IgD-negative memory B cell (primary cell): ENCODE measurements at regions not wholly inside any gene's neighbourhood (a gene's known extent, or its start where the extent isn't known, plus 50 kb on each side); places are given as distances from the start of the nearest gene placed in this dataset.

ENCODE experiments used
- H3K27ac Mint-ChIP-seq, 3 donors: one replicate each; pipeline ENCODE4 v1.8.0; 2020 to 2022; ENCODE audit warnings: mild to moderate bottlenecking in 3 of 3, mixed read lengths in 3 of 3, moderate library complexity in 1 of 3
- H3K27me3 Mint-ChIP-seq: one replicate; pipeline ENCODE4 v1.8.0; 2021; ENCODE audit warnings: mixed read lengths
- H3K36me3 Mint-ChIP-seq: one replicate; pipeline ENCODE4 v1.8.0; 2020; ENCODE audit warnings: mild to moderate bottlenecking, mixed read lengths
- H3K4me1 Mint-ChIP-seq, 3 donors: one replicate each; pipeline ENCODE4 v1.8.0; 2020 to 2022; ENCODE audit warnings: mixed read lengths in 3 of 3, mild to moderate bottlenecking in 1 of 3
- H3K4me3 Mint-ChIP-seq, 4 donors: one replicate each; pipeline ENCODE4 v1.8.0; 2020 to 2022; ENCODE audit warnings: mild to moderate bottlenecking in 4 of 4, mixed read lengths in 4 of 4, moderate library complexity in 3 of 4
- H3K9me3 Mint-ChIP-seq, 3 donors: one replicate each; pipeline ENCODE4 v1.8.0; 2020 to 2021; ENCODE audit warnings: mixed read lengths in 3 of 3, mild to moderate bottlenecking in 1 of 3

DNA sequence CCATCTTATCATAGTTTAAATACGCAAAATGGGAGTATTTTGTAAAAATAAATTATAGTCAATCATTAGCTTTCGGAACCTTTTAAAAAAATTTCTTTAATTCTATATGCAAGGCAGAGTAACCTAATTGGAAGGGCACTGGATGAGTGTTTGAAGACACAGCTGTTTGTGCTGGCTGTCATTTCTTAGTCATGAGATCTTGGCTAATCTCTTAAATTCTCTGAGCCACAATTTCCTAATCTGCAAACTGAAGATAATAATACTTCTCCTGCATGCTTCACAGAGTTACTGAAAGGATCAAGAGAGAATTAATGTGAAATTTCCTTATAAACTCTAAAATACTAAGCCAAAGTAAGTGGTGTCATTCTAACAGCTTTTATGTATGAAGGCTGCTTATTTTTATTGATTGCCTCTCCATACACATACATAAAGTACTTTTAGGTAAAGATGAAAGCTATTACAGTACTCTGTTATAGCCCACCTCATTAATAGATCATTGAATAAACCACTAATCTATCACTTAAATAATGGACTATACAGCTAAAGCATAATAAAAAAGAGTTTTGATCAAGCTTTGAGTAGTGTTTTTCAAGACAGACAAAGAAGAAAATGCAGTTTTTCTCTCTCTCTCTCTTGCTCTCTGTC lies 383.7 kb upstream of the IRAK1BP1 start:
- Mint-ChIP-seq H3K36me3 (no peaks in the 10 kb centered on the region), H3K4me1 (no peaks in the 10 kb centered on the region), H3K9me3 (peaks cover 0 to 3% (median 2%) of the 10 kb centered on the region in 3 donors), H3K4me3 (no peak overlapping the region), H3K27me3 (no peaks in the 10 kb centered on the region), H3K27ac (no peak overlapping the region)

DNA sequence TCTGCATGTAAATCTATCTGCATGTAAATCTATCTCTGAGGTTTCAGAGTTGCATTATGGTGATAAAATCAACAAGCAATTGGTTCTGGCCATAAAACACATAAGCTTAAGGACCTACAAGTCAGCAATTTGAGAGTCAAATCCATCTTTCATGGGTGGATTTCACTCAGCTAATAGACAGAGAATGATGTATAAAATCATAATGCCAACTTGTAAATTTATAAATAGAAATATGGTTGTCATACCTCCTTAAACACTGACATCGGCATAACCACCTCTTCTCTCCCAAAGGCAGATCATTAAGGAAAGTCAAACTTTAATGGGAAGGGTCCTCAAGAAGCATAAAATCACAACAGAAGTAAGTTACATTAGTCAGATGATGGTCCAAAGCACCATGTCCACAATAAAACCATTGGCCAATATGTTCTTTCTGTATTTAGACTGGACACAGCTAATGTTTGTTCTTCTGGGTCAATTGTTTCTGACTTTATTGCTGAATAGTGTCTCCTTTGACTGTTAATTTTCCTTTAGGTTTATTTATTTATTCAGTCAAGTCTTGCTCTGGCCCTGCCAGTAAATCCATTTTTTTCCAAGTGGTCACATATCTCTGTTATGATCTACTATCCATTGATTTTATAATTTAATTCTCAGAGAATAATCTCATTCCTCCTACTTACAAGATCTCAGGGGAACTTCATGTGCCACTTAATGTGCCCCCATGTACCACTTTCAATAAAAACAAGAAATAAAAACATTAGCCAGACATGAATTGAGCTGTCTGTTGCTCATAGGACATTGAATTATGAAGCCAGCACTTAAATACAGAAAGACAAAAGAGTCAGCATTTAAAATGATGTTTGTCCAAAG lies 382.9 kb upstream of the IRAK1BP1 start:
- Mint-ChIP-seq H3K27me3 (no peaks in the 10 kb centered on the region), H3K36me3 (no peaks in the 10 kb centered on the region), H3K4me3 (no peak overlapping the region), H3K9me3 (peaks cover 0 to 3% (median 2%) of the 10 kb centered on the region in 3 donors), H3K4me1 (no peaks in the 10 kb centered on the region), H3K27ac (no peak overlapping the region)

DNA sequence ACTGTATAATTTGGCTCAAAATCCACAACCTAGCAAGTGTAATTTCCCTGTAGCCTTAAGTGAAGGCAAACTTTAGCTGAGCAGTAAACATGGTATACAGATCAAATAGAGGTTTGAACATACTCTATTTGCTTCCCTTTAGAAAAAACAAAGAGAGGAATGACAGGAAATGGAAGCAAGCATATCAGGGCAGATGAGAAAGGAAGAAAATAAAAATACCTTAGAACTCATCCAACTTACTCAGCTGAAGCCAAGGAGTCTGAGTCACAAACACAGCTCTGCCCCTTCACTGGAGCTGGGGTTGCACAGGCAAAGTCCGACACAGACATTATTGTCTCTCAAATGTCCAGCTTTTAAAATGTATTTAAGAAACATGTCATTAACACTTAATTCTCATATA lies 379.9 kb upstream of the IRAK1BP1 start:
- H3K36me3 Mint-ChIP-seq: no peaks in the 10 kb centered on the region
- no peak overlapping the region for H3K27ac Mint-ChIP-seq
- peaks cover 0 to 5% (median 5%) of the 10 kb centered on the region in 3 donors for H3K9me3 Mint-ChIP-seq
- no peaks in the 10 kb centered on the region for H3K27me3 Mint-ChIP-seq
- no peaks in the 10 kb centered on the region for H3K4me1 Mint-ChIP-seq
- H3K4me3 Mint-ChIP-seq: no peak overlapping the region

DNA sequence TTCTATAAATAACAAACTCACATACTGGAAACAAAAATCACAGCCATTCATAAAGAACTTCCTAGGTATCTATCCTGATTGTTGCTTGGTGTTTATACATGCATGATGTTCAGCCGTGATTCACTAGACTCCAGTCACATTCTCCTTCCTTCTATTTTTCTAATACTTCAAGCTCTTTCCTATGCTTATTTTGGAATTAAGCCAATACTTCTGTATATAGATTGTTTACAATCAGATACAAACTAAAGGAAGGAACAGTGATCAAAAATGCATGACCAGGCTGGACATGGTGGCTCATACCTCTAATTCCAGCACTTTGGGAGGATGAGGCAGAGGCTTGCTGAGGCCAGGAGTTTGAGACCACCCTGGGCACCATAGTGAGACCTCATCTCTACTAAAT lies 377.5 kb upstream of the IRAK1BP1 start:
- Mint-ChIP-seq H3K4me1 (no peaks in the 10 kb centered on the region), H3K9me3 (peaks cover 0 to 5% (median 5%) of the 10 kb centered on the region in 3 donors), H3K4me3 (no peak overlapping the region), H3K27ac (no peak overlapping the region), H3K36me3 (no peaks in the 10 kb centered on the region), H3K27me3 (no peaks in the 10 kb centered on the region)

DNA sequence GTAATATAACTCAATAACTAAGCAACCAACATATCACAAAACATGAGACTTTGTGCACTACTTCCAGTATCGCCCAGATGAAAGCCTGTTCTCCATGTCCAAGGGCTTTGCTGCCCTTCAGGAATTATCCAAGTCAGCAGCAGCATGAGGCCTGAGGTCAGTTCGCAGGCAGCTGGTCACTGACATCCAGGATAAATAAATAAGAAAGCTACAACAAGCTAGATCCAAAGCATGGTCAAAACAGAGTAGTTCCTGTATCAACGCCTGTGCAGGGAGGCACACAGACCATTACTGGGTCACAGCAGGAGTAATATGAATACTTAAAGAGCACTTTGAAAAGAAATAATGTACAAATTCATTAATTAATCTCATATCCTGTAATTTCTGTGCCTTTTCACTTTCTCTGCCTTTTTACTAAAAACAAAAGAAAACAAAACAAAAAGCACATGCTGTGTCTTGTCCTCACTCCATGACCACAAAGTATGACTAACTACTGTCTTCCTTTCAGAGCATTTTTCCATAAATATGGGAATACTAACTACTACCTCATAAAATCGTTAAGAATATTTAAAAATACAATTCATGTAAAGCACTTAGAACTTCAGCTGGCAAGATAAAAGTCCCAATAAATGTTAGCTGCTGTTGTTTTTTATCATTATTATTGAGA lies 374.9 kb upstream of the IRAK1BP1 start:
- H3K27ac Mint-ChIP-seq: no peak overlapping the region
- no peaks in the 10 kb centered on the region for H3K4me1 Mint-ChIP-seq

DNA sequence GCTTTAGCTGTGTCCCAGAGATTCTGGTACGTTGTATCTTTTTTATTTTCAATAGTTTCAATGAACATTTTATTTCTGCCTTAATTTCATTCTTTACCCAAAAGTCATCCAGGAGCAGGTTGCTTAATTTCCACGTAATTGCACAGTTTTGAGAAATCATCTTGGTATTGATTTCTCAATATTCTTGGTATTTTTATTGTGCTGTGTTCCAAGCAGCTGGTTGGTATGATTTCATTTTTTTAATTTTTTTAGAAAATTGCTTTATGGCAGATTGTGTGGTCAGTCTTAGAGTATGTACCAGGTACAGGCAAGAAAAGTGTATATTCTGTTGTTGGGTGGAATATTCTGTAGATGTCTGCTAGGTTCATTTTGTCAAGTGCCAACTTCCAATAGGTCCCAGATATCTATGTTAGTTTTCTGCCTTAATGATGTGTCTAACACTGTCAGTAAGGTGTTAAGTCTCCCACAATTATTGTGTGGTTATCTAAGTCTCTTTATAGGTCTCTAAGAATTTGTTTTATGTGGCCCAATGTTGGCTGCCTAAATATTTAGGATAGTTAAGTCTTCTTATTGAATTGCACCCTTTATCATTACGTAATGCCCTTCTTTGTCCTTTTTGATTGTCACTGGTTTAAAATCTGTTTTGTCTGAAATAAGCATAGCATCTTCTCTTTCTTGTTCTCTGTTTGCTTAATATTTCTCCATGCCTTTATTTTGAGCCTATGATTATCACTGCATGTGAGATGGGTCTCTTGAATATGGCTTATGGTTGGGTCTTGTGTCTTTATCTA lies 366.9 kb upstream of the IRAK1BP1 start:
- Mint-ChIP-seq H3K27ac (no peak overlapping the region), H3K36me3 (no peaks in the 10 kb centered on the region), H3K4me3 (no peak overlapping the region), H3K4me1 (no peaks in the 10 kb centered on the region), H3K9me3 (peaks cover 0 to 2% (median 2%) of the 10 kb centered on the region in 3 donors), H3K27me3 (no peaks in the 10 kb centered on the region)

More for the DNA sequence above, 374.9 kb upstream of the IRAK1BP1 start:
- Mint-ChIP-seq H3K9me3 (peaks cover 0 to 7% (median 5%) of the 10 kb centered on the region in 3 donors), H3K27me3 (no peaks in the 10 kb centered on the region), H3K4me3 (no peak overlapping the region), H3K36me3 (no peaks in the 10 kb centered on the region)

DNA sequence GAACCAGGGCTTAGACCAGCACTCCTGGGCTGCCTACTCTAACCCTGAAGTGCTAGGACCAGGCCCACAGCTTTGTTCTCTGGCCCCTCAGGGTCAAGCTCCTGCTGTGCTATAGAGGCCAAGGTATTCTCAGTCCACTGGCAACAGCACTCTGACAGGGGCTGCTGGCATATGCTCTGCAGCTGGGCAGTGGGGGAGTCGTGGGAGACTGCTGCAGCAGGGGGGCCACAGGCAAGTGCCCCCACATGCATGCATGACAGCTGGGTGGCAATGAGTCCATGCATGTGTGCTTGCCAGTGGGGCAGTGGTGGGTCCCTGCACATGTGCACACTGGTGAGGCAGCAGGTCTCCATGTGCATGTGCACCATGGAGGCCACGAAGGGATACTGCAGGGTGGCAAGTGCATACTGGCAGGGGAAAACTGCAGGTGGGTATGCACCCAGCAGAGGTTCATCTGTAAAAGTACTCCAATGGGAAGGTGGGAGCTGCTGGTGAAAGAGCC lies 364.9 kb upstream of the IRAK1BP1 start:
- Mint-ChIP-seq H3K27ac (no peak overlapping the region), H3K36me3 (no peaks in the 10 kb centered on the region), H3K4me3 (no peak overlapping the region), H3K4me1 (no peaks in the 10 kb centered on the region), H3K9me3 (peaks cover 0 to 6% (median 2%) of the 10 kb centered on the region in 3 donors), H3K27me3 (no peaks in the 10 kb centered on the region)

DNA sequence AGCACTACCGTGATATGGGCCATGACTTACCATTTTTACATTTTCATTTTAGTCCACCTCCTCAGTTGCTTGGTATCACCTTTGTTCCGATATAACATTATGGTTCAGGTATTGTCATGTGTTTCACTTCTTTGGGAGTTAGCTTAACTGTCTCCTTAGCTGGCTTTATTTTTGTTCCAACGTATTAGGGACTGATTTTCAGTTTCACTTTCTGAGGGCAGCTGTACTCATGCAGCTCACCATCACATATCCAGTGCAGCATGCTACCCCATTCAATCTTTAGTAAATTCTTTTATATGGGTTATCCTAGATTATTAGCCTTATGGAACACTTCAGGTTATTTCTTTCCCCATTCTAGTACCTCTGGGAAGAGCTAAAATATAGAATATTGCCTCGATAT lies 362.2 kb upstream of the IRAK1BP1 start:
- no peaks in the 10 kb centered on the region for H3K36me3 Mint-ChIP-seq
- no peak overlapping the region for H3K27ac Mint-ChIP-seq
- no peak overlapping the region for H3K4me3 Mint-ChIP-seq
- no peaks in the 10 kb centered on the region for H3K27me3 Mint-ChIP-seq
- H3K4me1 Mint-ChIP-seq: no peaks in the 10 kb centered on the region
- peaks cover 6 to 10% (median 6%) of the 10 kb centered on the region in 3 donors for H3K9me3 Mint-ChIP-seq

DNA sequence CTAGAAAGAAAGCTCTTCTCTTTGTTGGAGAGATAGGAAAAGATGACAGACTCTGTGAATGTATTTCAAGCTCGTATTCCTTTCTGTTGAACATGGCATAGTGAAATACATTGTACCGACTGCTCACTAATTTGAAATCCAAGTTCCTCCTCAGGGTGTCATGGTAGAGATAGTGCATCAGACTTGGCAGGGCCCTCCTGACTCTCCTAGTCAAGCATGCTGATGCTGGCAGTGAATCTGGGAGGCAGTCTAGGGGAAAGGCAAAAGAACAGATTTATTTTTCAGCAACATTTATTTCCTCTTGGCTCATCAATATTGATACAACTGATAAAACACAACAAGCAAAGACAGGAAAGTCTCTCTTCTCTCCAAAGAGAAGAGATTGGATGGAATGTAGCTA lies 356.3 kb upstream of the IRAK1BP1 start:
- Mint-ChIP-seq H3K36me3 (no peaks in the 10 kb centered on the region), H3K27ac (no peak overlapping the region), H3K9me3 (peaks cover 4 to 15% (median 6%) of the 10 kb centered on the region in 3 donors), H3K4me1 (no peaks in the 10 kb centered on the region), H3K27me3 (no peaks in the 10 kb centered on the region), H3K4me3 (no peak overlapping the region)

DNA sequence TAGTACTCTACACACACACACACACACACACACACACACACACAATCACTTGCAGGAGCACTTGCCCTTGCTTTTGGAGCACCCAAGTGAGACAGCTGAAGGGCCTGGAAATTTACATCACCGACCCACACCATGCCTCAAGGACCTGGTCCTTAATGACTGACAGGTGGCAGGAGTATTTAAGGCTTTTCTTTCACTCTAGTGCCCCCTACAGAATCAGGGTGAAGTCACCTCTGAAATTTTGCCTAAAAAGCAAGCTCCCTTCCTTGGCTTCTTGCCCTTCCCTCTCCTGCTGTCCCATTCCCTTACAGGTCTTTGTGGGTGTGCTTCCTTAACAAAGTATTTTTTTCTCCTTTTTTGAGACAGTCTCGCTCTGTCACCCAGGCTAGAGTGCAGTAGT lies 353.5 kb upstream of the IRAK1BP1 start:
- H3K36me3 Mint-ChIP-seq: no peaks in the 10 kb centered on the region
- no peak overlapping the region for H3K4me3 Mint-ChIP-seq
- no peak overlapping the region for H3K27ac Mint-ChIP-seq
- H3K27me3 Mint-ChIP-seq: no peaks in the 10 kb centered on the region
- H3K4me1 Mint-ChIP-seq: no peaks in the 10 kb centered on the region
- peaks cover 0 to 10% (median 2%) of the 10 kb centered on the region in 3 donors for H3K9me3 Mint-ChIP-seq

DNA sequence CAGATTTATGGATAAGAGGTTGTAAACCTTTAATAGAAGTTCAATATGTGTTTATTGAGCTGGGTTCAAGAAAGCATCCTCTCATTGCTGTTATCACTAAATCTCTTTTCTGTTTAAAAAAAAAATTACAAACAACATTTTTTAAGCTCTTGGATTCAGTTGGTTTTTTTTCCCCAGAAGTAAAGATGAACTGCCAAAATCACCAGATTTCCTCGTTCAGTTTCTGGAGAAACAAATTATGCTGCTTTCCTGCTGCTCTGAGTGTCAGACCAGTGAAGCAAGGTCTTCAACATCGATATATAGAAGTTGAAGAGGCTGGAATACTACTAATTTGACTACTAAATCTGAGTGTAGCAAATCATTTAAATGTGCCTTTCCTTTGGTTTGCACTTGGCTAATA lies 352.1 kb upstream of the IRAK1BP1 start:
- no peak overlapping the region for H3K4me3 Mint-ChIP-seq
- H3K27me3 Mint-ChIP-seq: no peaks in the 10 kb centered on the region
- no peak overlapping the region for H3K27ac Mint-ChIP-seq
- H3K9me3 Mint-ChIP-seq: peaks cover 0 to 5% (median 0%) of the 10 kb centered on the region in 3 donors
- no peaks in the 10 kb centered on the region for H3K4me1 Mint-ChIP-seq
- H3K36me3 Mint-ChIP-seq: no peaks in the 10 kb centered on the region

DNA sequence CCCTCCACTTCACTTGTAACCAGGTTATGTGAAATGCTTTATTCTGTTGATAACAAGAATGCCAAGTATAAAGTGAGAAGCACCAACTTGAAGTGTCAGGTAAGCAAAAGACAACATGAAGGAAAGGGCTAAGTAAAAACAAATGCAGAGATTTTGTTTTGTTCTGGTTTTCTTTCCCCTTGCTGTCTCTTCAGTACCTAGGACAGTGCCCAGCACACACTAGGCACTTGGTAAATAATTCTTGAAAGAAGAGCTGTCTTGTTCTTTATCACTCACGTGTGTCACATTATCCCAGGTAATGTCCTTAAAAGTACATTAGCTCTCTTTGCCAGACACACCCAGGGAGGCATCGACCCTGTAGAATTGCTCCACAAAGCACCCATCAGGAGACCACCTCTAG lies 350.0 kb upstream of the IRAK1BP1 start:
- no peaks in the 10 kb centered on the region for H3K27me3 Mint-ChIP-seq
- no peaks in the 10 kb centered on the region for H3K36me3 Mint-ChIP-seq
- no peak overlapping the region for H3K27ac Mint-ChIP-seq
- no peaks in the 10 kb centered on the region for H3K4me1 Mint-ChIP-seq
- H3K4me3 Mint-ChIP-seq: no peak overlapping the region
- H3K9me3 Mint-ChIP-seq: peaks cover 0 to 7% (median 0%) of the 10 kb centered on the region in 3 donors

DNA sequence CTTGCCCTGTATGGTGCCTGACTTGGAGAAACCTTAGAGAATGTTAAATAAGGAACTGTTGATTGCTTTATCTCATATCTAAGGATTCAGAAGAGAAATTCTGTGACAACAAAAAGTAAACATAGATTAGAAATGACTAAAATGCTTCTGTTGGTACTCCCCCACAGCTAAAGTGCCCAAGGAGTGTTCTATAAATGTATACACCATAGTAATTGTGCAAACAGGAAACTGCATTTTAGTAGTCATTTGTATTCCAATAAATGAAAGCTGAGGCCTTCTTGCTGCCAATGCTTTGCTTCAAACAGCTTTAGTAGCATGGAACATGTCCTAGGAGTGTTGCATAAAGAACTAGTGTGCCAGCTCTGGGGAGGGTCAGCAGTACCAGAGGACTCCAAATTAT lies 343.7 kb upstream of the IRAK1BP1 start:
- H3K9me3 Mint-ChIP-seq: peaks cover 0 to 7% (median 2%) of the 10 kb centered on the region in 3 donors
- no peaks in the 10 kb centered on the region for H3K4me1 Mint-ChIP-seq
- no peaks in the 10 kb centered on the region for H3K27me3 Mint-ChIP-seq
- H3K36me3 Mint-ChIP-seq: no peaks in the 10 kb centered on the region
- H3K27ac Mint-ChIP-seq: no peak overlapping the region
- H3K4me3 Mint-ChIP-seq: no peak overlapping the region

DNA sequence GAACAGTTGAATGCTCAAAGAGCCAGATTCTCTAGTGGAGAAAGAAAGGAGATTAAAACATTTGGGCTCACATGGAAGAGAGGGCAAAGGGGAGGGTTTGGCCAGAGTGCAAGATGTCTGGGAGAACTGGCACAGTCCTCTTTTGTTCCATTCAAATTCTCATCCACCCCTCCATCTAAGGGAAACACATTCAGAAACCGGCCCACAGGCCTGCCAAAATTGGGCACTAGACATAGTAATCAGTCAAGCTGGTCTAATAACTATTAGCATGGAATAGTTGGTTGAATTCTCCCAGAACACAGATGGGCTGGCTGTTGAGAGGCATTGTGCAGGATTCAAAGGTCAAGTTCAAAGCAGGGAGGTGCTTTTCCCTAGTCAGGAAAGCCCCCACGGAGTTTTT lies 341.4 kb upstream of the IRAK1BP1 start:
- Mint-ChIP-seq H3K27me3 (no peaks in the 10 kb centered on the region), H3K4me1 (peaks cover 0 to 1% (median 0%) of the 10 kb centered on the region in 3 donors), H3K4me3 (no peak overlapping the region), H3K36me3 (no peaks in the 10 kb centered on the region), H3K27ac (no peak overlapping the region), H3K9me3 (peaks cover 0 to 6% (median 4%) of the 10 kb centered on the region in 3 donors)
